Activated gamma-delta T cell (primary cell): ENCODE measurements at regions not wholly inside any gene's neighbourhood (a gene's known extent, or its start where the extent isn't known, plus 50 kb on each side); places are given as distances from the start of the nearest gene placed in this dataset.
"Not testable (repeated sequence)": the region's sequence is repeated elsewhere in the genome, so short reads cannot be mapped to it uniquely, and the experiment has no call there.

Experiments
- DNase-seq: peaks from one replicate; lab custom pipeline; 2025; lab: John Stamatoyannopoulos, UW

DNA sequence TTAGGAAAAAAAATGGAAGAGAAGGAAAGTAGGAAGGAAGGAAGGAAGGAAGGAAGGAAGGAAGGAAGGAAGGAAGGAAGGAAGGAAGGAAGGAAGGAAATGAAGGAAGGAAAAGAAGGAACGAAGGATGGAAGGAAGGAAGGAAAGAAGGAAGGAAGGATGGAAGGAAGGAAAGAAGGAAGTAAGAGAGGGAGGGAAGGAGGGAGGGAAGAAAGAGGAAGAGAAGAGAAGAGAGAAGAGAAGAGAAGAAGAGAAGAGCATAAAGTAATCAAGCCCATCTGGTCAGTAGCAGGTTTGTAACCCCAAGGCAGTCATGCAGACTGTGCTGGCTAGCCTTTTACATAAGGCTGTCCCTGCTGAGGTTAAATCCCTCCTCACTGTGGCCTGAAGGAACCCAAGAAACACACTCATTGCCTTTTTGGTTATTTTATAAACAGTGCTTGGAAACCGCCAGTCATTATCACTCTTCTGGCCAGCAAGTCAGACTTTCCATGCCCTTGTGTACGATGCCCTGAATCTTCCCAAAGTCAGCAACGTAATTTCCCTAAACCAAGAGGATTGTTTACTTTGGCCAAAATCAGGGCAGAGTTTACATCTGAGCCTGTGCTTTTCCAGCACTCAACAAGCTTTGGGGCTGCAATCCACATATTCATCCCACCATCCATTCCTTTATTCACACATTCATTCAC lies 409.6 kb upstream of the MAF start:
- DNase-seq, result no peak

DNA sequence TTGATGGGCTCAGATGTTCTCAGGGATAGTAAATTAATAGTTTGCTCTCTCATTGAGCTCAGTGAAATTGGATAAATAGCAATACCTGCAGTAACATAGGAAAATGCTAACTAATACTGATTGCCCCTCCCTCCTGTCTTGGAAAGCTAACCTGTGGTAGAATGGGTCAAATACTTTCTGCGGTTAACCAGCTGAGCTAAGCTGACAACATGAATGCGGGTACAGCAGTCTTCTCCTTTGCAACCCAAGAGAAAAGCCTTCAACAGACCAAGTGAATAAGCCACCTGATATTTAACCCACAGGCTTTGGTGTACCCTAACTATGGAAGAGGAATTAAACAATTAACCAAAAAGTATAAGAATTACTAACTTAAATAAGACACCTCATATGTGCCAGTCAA lies 408.3 kb upstream of the MAF start:
- DNase-seq, result no peak

GRCh38 chr16:80007231-80007630 lies 406.7 kb upstream of the MAF start:
- no peak for DNase-seq

GRCh38 chr16:80006241-80007215 lies 406.0 kb upstream of the MAF start:
- DNase-seq, result no peak

- no peak for DNase-seq
Measured at GRCh38 chr16:80004113-80004512, 403.6 kb upstream of the MAF start.

DNA sequence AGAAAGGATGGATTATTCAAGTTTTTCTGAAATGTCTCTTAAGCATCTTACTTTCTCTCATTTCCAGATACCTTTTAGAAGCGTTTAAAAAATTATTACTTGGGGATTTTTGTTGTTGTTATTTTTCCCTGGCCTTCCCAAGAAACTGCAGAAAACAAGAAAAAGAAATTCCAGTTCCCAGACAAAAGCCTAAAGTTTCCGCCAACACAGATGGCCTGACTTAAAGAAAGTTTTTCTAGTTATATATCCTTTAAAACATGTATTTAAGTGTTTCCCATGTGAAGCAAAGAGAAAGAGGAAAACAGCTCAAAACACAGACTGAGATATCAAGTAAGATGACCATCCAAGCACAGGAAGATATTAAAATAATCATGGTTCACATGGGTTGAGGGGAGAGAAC lies 401.7 kb upstream of the MAF start:
- DNase-seq, result no peak

DNA sequence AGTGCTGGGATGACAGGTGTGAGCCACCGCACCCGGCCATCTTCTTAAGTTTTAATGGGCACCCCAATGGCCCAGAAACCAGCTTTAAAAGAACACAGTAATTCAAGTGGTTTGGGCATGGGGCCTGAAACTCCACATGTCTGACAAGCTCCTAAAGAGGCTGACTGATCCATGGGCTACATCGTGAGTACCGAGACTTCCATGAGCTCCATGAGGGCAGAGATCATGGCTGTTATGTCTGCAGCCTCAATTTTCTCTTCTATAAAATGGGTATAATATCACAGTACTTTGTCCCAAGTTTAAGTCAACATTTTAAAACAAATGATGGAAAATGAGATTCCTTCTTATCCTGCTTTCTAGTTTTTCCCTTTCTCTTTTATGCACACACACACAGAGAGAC lies 397.6 kb upstream of the MAF start:
- DNase-seq, result no peak

- no peak for DNase-seq
Measured at GRCh38 chr16:79997257-79997656, 396.7 kb upstream of the MAF start.

GRCh38 chr16:79996321-79996720 lies 395.8 kb upstream of the MAF start:
- no peak for DNase-seq

- no peak for DNase-seq
Measured at GRCh38 chr16:79995315-79995714, 394.8 kb upstream of the MAF start.

GRCh38 chr16:79994418-79994817 lies 393.9 kb upstream of the MAF start:
- DNase-seq, result no peak

DNA sequence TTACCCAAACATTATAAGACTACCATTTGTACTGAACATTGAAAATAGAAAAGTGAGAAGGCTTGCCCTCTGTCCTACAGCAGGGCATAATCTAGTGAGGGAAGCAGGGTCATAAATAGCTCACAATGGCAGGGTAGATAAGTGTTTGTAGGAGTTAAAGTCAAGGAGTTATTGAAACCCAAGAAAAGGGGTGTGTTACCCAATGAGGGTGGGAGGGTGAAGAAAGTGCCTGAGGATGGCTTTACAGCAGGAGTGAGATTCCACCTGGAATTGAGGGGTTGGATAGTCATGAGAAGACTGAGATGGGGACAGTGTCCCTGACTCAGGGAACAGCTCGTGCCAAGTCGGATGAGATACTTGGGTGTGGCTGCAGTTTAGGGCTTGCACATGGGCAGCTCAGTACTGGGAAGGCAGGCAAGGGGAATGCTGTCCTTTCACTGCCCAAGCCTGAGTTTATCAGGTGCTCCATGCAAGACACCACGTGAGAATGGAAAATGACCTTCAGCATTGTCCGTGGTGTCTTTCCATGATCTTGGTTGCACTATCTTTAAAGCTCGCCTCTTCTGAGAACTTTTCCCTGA lies 393.2 kb upstream of the MAF start:
- DNase-seq, result no peak

DNA sequence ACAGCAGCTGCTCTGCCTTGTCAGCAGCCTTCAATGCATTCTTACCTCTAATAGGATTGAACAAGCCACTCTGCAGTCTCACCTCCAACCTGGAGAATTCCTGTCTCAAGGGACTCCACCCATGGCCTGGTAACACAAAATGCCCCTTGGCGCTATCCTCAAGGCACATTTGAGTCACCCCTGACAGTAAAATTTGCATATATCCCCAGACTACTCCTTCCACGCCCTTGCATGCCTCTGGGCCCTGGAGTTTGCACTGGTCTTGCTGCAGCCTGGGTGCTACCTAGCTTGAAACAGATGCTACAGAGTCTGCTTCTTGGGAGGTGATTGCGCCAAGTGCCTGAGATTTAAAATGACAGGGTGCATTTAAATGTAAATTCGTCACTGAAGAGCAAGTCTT lies 391.4 kb upstream of the MAF start:
- no peak for DNase-seq

DNA sequence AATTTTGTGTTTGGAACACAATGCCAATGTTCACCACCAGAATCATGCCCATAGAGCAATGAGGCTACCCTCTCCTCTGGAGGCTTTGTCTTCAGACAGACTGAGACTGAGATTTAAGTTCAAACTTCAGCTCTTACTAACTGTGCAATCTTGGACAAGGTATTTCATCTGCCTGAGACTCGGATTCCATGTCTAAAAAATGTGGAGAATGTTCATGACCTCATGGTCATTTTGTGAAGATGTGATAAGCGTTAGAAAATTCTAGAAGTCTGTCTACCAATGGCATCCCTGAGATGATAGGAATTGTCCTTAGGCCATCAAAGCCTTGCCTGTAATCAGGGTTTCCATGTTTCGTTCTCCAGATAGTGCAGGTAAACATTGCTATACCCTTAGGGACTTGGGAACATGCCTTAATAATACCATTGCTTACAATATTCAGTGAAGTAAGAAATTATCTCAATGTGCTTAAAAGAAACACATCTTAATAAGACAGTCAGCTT lies 388.2 kb upstream of the MAF start:
- no peak for DNase-seq

GRCh38 chr16:79988089-79988488 lies 387.6 kb upstream of the MAF start:
- no peak for DNase-seq

DNA sequence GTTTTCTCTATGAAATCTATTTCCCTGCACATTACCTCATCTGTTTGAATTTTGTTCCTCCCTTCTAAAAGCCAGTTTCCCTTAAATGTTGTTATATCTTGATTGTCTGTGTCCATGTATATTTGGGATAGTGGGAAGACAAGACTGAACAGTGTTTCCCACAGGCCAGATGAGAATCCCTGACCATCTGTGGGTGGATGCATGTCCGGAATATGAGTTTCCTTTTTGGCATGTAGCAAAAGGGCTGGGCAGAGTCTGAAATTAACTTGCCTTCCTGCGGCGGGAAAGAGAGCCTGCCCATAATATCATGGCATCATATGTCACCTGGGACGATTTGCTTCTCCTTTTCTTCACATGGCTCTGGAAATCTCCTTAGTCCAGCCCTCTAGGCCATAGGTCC lies 385.8 kb upstream of the MAF start:
- DNase-seq, result no peak

- no peak for DNase-seq
Measured at GRCh38 chr16:79985606-79986005, 385.1 kb upstream of the MAF start.

DNA sequence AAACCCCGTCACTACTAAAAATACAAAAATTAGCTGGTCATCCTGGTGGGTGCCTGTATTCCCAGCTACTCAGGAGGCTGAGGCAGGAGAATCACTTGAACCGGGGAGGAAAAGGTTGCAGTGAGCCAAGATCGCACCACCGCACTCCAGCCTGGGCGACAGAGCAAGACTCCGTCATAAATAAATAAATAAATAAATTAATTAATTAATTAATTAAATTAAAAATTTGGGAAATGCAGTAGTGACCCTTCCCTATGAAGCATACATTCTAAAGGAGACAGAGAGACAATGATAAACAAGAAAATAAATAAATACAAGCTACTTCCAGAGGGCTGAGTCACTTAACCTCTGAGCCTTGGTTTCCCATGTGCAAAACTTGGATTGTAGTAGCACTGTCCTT lies 383.6 kb upstream of the MAF start:
- not testable (repeated sequence) for DNase-seq

DNA sequence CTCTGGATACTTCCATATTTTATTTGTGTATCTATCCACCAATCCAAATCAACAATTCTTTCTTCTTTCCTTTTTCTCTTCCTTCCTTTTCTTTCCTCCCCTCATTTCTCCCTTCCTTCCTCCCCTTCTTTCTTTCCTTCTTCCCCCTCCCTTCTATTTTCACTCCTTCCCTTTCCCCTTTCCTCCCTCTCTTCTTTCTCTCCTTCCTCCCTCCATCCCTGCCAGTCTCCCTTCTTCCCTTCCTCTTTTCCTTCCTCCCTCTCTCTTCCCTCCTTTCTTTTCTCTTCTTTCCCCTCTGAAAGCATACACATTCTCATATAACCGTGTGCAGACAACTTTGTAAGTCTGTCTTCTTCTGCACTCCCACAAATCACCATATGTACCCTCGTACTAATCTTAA lies 382.3 kb upstream of the MAF start:
- DNase-seq, result no peak

DNA sequence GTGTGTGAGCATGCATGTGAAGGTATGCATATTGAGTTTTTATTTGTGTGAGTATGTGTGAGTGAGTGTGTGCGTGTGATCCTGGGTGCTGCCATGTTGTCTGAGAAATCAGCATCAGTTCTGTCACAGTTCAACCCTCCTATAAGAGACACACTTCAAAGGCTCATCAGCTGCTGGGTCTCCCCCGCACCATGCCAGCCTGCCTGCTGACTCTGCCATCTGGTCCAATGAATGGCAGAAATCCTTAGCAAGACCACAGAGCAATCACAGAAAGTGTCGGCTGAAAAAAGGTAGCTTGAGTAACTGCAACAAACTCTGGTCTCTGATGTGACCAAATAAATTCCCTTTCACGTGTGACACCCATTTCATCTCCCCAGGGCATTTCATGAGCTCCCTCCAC lies 381.8 kb upstream of the MAF start:
- DNase-seq, result no peak

DNA sequence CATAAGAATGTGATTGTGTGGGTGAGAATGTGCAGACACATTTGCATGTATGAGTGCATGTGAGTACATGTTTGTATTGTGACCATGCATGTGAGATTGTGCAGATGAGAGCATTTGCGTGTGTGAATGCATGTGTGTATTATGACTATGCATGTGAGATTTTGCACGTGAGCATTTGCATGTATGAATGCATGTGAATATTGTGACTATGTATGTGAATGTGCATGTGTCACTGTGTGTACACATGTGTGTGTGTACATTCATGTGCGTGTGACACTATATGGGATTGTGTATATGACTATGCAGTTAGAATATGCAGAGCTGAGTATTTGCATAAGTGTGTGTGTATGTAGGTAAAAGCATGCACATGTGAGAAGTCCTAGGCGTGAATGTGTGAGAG lies 381.3 kb upstream of the MAF start:
- no peak for DNase-seq

DNA sequence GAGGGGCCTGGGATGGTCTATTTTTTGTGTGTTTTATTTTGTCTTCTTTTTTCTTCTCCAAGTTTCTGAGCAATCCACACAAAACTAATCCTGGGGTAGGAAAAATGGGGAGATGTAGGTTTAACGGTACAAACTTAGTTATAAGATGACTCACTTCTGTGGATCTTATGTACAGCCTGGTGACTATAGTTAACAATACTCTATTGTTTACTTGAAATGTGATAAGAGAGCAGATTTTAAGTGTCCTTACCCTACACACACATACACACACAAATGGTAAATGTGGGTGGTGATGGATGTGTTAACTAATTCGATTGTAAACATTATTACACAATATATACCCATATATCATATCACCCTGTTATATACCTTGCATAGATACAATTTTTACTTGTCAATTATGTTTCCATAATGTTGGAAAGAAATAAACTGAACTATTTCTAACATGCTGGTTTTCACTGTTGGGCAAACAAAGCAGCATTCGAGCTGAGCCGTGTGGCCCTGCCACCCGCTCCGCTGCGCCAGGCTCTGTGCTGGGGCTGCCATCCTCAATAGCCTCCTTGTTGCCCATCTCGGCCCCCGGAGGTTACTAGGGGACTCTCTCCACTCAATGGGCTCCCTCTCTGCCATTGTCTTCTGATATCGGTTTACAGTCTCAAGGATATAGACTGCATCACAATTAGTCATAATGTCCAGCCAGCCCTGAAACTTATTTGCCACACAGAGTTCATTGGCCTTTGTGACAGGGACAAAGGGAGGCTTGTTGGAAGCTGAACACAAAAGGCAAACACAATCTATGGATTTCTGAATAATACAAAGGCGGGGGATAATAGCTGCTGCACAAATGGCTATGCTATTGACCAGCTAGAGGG lies 380.3 kb upstream of the MAF start:
- no peak for DNase-seq
